KMS-11 (cell line): ENCODE measurements at regions not wholly inside any gene's neighbourhood (a gene's known extent, or its start where the extent isn't known, plus 50 kb on each side); places are given as distances from the start of the nearest gene placed in this dataset.
"Not testable (repeated sequence)": the region's sequence is repeated elsewhere in the genome, so short reads cannot be mapped to it uniquely, and the experiment has no call there.

ENCODE experiments used
- H2AFZ ChIP-seq: fragments of 200-600 bp; sonication (generic); 2 replicates; pipeline ENCODE4 v1.6.1; 2016; ENCODE audit warnings: antibody characterized with exemption, mixed run types, low read depth
- H3K27ac ChIP-seq: fragments of 200-600 bp; sonication (generic); 2 replicates; pipeline ENCODE4 v1.6.1; 2016; ENCODE audit warnings: mild to moderate bottlenecking, mixed run types
- H3K27me3 ChIP-seq: fragments of 200-600 bp; sonication (generic); 2 replicates; pipeline ENCODE4 v1.6.1; 2017; ENCODE audit warnings: mild to moderate bottlenecking, low read depth, mixed run types, moderate library complexity; ENCODE audit not compliant: insufficient read depth
- H3K36me3 ChIP-seq: fragments of 200-600 bp; sonication (generic); 2 replicates; pipeline ENCODE4 v1.6.1; 2017; ENCODE audit warnings: mild to moderate bottlenecking, mixed run types; ENCODE audit not compliant: insufficient read depth
- H3K4me1 ChIP-seq: fragments of 200-600 bp; sonication (generic); 2 replicates; pipeline ENCODE4 v1.6.1; 2016; ENCODE audit warnings: mild to moderate bottlenecking, low read depth, mixed run types; ENCODE audit not compliant: poor library complexity, severe bottlenecking
- H3K4me2 ChIP-seq: fragments of 200-600 bp; sonication (generic); 2 replicates; pipeline ENCODE4 v1.7.0; 2016; ENCODE audit warnings: mild to moderate bottlenecking, mixed run types
- H3K4me3 ChIP-seq: fragments of 200-600 bp; sonication (generic); IDR thresholded peaks from 2 replicates; pipeline ENCODE4 v1.6.1; 2017; ENCODE audit warnings: low read depth, low read length, mixed read lengths; ENCODE audit not compliant: insufficient read depth
- H3K79me2 ChIP-seq: fragments of 200-600 bp; sonication (generic); 2 replicates; pipeline ENCODE4 v1.6.1; 2016; ENCODE audit warnings: low read depth, mixed run types; ENCODE audit not compliant: insufficient read depth
- H3K9ac ChIP-seq: fragments of 200-600 bp; sonication (generic); 2 replicates; pipeline ENCODE4 v1.6.1; 2016; ENCODE audit warnings: mild to moderate bottlenecking, mixed run types
- H4K20me1 ChIP-seq: fragments of 200-600 bp; sonication (generic); 2 replicates; pipeline ENCODE4 v1.6.1; 2016; ENCODE audit warnings: mild to moderate bottlenecking, mixed run types; ENCODE audit not compliant: insufficient read depth
- CTCF ChIP-seq: fragments of 200-600 bp; sonication (generic); conservative IDR thresholded peaks from 2 replicates; pipeline ENCODE4 v1.6.1; 2017; ENCODE audit warnings: low read depth, mild to moderate bottlenecking, antibody characterized with exemption, low read length, moderate library complexity, mixed read lengths

GRCh38 chr2:173521450-173522192 lies 166.9 kb downstream of the CDCA7 start:
- H3K4me2 ChIP-seq = no peak overlapping the region
- H4K20me1 ChIP-seq = no peaks in the 10 kb centered on the region
- H2AFZ ChIP-seq = no peak overlapping the region
- no peak overlapping the region for H3K27ac ChIP-seq
- no peaks in the 10 kb centered on the region for H3K36me3 ChIP-seq
- TF ChIP-seq CTCF = no peak
- no peaks in the 10 kb centered on the region for H3K27me3 ChIP-seq
- H3K9ac ChIP-seq = no peak overlapping the region
- no peaks in the 10 kb centered on the region for H3K79me2 ChIP-seq
- no peak overlapping the region for H3K4me3 ChIP-seq
- H3K4me1 ChIP-seq = no peaks in the 10 kb centered on the region

GRCh38 chr2:173523497-173523896 lies 168.8 kb downstream of the CDCA7 start:
- Histone ChIP-seq H3K36me3 (no peaks in the 10 kb centered on the region), H4K20me1 (no peaks in the 10 kb centered on the region), H2AFZ (no peak overlapping the region), H3K9ac (no peak overlapping the region), H3K27me3 (no peaks in the 10 kb centered on the region), H3K79me2 (no peaks in the 10 kb centered on the region), H3K27ac (no peak overlapping the region), H3K4me1 (no peaks in the 10 kb centered on the region), H3K4me2 (no peak overlapping the region), H3K4me3 (no peak overlapping the region)
- no peak for TF ChIP-seq CTCF

GRCh38 chr2:173524256-173524955 lies 169.7 kb downstream of the CDCA7 start:
- no peak for TF ChIP-seq CTCF
- no peak overlapping the region for H3K4me3 ChIP-seq
- H4K20me1 ChIP-seq = no peaks in the 10 kb centered on the region
- H3K27me3 ChIP-seq = no peaks in the 10 kb centered on the region
- no peaks in the 10 kb centered on the region for H3K79me2 ChIP-seq
- H3K4me2 ChIP-seq = no peak overlapping the region
- H2AFZ ChIP-seq = no peak overlapping the region
- H3K4me1 ChIP-seq = no peaks in the 10 kb centered on the region
- no peaks in the 10 kb centered on the region for H3K36me3 ChIP-seq
- H3K27ac ChIP-seq = no peak overlapping the region
- H3K9ac ChIP-seq = no peak overlapping the region

GRCh38 chr2:173532732-173533531 lies 178.3 kb downstream of the CDCA7 start:
- not testable (repeated sequence) for H3K27me3 ChIP-seq, H3K4me1 ChIP-seq, H3K4me2 ChIP-seq, H3K79me2 ChIP-seq, H2AFZ ChIP-seq, H3K9ac ChIP-seq, H3K27ac ChIP-seq, H4K20me1 ChIP-seq, H3K4me3 ChIP-seq, H3K36me3 ChIP-seq
